IPS-NIHi7 (cell line): ENCODE measurements at regions not wholly inside any gene's neighbourhood (a gene's known extent, or its start where the extent isn't known, plus 50 kb on each side); places are given as distances from the start of the nearest gene placed in this dataset.

ENCODE experiments used
- DNase-seq: peaks from one replicate; pipeline ENCODE4 v3.0.0; 2012; ENCODE audit warnings: mixed read lengths; ENCODE audit errors: extremely low spot score

- peak; percentile 11 for DNase-seq
Observed at GRCh38 chr5:165894916-165895315, 2389.5 kb downstream of the MAT2B start.

DNA sequence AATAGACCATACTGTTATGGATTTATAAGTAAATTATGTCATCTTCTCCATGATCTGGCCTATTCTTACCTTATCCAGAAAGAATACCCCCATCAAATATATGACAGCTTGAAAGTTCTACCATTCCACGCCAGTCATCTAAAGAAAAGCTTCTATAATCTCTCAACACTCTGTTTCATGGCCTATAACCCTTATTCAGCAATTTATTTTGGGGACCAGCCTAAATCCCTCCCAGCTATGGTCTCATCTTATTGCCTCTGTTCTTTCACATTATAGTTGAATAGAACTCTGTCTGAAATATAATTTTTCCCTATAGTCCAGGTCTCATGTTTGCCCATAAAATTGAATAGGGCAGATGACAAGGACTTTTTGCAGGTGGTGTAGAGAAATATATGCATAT is 2387.6 kb upstream of the WWC1 start:
- no peak for DNase-seq

DNA sequence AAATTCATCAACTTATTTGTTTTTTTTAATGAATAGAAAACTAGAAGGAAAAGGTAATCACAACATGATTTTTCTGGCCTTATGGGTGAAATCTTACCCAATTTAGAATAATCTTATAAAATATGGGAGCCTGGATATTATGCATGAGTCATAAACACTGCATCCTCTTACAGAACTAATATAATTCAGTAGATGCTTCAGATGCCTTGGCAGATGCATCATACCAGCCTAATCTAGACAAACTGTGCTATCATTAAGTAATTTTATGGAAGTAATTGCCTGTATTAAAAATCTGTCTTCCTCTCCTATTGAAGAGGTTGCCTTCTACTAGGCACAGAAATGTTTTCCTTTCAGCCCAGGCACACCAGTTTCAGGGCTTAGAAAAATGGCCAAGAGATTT is 2384.6 kb upstream of the WWC1 start:
- DNase-seq: no peak

GRCh38 chr5:165913059-165913458 is 2378.4 kb upstream of the WWC1 start:
- no peak for DNase-seq

DNA sequence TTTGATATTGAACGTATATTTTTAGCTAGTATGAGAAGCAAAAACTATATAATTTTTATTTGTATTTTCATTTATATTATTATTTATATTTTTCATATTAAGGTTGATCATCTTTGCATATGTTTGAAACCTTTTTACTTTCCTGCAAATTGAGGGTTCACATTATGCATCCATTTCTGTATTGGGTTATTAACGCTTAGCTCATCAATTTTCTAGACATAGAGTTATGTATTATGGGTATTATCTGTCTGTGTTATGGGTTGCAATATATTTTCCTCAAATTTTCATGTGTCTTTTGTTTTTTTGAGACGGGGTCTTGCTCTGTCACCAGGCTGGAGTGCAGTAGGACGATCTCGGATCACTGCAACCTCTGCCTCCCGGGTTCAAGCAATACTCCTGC is 2377.0 kb upstream of the WWC1 start:
- DNase-seq: no peak

GRCh38 chr5:165919196-165919595 is 2372.2 kb upstream of the WWC1 start:
- no peak for DNase-seq

DNA sequence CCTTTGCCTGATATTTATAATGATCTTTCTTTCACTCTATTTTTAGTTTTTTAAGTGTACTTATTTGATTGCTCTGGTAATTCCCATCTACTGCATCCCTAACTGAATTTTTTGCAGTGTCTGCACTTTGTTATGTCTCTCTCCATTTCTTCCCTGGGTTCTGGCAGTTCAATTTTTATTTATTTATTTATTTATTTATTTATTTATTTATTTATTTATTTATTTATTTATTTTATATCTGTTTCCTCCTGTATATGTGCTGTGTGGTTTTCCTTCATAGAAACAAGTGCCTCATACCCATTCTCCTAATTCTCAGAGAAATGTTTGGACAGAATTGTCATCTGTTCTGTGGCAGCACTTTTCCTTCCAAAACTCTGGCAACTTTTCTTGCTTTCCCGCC is 2370.8 kb upstream of the WWC1 start:
- no peak for DNase-seq

DNA sequence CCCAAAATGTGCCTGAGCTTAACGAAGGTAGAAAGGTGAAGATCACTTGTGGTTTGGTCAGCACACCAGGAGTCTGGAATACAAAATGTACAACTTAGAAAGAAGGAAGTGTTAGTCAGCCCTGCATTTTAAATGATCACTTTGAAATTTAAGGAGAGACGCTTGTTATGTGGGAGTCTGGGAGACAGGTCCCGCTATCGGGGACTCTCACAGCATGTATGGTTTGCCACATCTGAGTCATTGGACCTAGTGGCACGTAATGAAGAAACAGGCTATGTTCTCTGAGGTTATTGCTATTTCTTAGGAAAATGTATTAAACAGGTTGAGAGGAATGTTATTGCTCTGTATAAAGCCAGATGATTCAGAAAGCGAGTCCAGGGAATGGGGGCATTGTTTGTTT is 2362.5 kb upstream of the WWC1 start:
- DNase-seq: no peak

GRCh38 chr5:165940541-165940940 is 2350.9 kb upstream of the WWC1 start:
- DNase-seq: no peak

- DNase-seq: no peak
Observed at GRCh38 chr5:165956854-165957253, 2334.6 kb upstream of the WWC1 start.

DNA sequence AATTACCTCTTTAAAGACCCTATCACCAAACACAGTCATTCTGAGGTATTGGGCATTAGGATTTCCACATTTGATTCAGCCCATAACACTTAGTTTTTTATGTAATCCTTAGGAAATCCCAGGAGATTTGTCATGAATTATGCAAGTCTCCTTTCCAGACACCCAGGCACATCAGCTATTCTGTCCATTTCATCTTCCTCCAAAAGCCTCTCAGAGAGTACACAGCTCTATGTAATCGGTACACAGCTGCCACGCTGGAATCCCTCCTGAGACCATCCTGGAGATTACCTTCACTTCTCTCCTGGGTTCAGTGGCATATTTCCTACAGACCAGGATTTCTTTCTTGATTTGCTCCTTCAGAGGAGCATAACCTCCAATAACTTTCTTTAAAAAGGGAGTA is 2309.8 kb upstream of the WWC1 start:
- no peak for DNase-seq

DNA sequence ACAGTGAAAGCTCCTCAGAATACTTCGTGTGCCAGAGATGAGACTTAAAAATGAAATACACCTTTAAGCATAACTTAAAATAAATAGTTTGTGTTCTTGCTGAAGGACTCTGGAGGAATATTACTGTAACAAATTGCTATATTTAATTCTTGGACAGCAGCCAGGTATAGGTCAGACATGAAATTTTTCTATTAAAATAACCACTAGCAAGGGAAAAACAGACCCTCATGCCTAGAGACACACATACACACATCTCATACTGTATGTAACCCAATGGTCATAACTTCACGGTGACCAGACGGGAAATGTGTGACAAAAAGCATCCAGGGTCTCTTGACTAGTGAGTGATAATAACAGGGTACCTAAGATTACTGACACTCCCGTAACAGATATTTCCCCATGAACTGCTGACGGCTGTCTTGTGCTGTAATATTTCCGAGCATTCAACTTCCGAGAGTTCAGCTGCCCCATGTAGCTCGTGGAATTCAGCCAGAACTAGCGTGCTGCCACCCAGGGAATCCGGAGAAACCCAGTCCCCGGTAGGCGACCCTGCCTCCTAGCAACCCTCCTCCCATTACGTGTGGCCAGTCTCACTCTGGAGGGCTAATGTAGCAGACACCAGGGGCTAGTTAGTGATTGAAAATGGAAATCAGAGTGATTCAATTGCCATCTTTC is 2295.1 kb upstream of the WWC1 start:
- DNase-seq: peak; percentile 15

GRCh38 chr5:165999693-166000320 is 2291.6 kb upstream of the WWC1 start:
- no peak for DNase-seq

DNA sequence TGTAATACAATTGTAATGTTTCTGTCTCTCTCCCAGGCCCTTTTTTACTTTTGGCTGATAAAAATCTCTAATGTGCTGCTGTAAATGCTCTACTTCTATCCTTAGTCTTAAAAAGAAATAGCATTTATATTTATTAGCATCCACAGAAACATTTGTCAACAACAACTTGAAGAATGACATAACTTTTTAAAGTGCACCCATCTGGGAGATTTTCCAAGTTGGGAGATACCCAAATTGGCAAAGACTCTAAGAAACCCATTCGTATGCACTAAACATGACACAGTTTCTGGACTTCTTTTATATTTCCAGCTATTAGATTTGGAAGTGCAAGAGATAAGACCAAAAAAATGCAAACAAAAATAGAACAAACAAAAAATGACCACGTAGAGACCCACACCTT is 2287.4 kb upstream of the WWC1 start:
- no peak for DNase-seq

DNA sequence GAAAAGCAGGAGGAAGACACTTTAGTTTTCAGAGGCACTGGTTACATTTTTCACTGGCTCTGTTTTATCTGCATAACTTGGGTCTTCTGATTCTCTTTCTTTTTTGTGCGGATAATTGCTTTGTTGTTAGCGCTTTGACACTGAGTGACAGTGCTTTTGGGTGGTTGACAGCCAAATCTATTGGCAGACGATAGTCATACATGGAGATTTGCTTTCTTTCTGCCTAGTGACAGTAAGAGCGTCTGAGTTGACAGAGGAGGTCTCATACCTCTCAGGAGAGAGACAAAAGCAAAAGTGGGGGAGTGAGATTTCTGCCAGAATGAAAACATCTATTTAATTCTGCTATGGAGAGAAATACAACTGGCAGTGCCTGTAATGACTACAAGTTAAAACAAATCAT is 2278.0 kb upstream of the WWC1 start:
- DNase-seq: no peak

DNA sequence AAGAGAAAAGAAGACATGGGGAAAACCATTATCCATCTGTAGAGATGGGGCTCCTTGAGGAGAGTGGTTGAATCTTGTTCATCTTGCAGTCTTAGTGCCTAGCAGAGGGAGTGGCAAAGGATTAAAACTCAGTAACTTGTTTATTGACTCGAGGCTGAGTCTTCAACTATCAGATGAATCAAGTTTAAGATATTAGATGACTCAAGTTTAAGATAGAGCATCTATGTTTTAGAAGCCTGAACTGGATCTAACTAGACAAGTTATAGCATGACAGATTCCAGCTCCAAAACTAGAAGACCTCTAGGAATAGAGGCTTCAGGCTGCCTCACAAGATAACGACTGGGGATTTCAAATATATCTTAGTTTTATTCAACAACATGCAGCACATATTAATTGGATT is 2277.2 kb upstream of the WWC1 start:
- DNase-seq: no peak

DNA sequence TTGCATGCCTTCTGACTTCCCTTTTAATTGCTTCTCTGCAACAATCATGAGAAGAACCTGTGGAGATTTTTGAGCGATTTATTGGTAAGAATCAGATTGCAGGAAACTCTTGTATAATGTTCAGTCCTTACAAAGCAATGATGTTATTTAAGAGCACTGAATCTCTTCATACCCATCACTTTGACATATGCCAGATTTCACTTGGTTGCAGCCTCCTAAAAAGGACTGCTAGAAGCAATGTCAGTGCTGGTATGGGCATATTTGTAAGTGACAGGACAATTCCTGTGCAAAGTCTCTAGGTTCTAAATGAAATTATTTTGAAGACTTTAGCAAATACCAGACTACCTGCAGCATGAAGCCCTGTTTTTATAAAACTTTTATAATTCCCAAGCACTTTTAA is 2272.7 kb upstream of the WWC1 start:
- no peak for DNase-seq

DNA sequence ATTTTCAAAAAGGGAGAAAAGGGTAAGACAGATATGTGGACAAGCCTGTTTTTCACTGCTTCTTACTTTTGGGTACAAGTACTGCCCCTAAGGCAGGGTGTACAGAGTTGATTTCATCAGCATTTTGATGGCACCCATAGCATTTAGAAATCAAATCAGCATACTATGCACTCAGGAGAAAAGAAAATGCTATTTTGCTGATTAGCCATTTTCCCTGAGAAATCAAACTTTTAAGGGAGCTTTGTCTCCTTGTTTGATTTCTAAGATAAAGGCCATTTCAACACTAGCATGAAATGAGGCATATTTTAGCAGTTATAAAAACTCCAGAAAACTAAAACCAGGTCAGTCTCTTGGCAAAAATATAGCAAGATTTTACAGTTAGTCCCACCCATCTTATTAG is 2269.4 kb upstream of the WWC1 start:
- DNase-seq: no peak

DNA sequence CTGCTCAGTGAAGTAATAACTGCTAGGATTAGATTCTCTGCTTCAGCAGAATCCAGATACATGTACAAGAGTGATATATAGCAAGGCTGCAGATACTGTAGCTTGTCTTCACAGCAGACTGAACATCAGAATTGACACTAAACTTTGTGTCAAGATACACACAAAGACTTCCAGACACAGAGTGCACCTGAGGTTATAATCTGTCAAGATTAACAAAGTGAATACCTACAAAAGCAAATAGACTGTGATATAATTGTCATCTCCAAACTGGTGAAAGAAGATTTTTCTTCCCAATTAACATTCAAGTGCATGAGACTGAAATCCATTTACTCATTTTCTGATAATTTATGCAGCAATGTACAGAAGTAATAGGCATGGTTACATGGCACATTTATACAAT is 2266.5 kb upstream of the WWC1 start:
- no peak for DNase-seq

GRCh38 chr5:166027582-166027981 is 2263.9 kb upstream of the WWC1 start:
- no peak for DNase-seq

DNA sequence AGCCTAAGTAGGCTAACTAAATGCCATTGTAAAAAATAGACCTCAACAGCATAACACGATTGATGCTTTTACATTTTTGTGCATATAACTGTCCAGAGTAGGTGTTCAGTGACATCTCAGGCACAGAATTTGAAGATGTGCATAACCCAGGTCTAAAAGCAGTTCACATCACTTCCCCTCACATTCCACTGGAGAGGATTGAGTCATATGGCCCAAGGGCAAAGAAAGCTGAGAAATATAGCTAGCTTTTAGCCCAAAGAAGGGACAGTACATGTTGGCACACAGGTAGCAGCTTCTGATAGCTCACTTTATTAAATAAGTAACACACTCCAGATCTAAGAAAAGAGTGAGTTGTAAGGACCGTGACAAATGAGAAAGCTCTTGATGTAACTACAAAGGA is 2259.5 kb upstream of the WWC1 start:
- DNase-seq: no peak

DNA sequence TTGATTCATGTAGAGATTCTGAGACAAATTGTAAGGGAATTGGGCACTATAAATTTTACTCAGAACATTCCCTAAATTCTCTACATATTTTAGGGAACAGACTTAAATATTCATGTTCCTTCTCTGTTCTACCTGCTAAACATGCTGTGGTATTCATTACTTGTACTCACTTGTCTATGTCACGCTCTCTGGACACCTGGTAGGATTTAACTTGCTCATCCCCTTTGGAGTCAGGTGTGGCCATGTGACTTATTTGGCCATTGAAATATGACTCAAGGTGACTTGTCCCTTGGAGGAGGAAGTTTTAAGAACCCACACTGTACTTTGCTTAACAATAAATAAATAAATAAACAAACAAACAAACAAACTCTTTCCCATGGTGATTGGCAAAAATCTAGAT is 2258.8 kb upstream of the WWC1 start:
- DNase-seq: no peak

- no peak for DNase-seq
Observed at GRCh38 chr5:166045961-166046360, 2245.5 kb upstream of the WWC1 start.

- DNase-seq: no peak
Observed at GRCh38 chr5:166046956-166047355, 2244.5 kb upstream of the WWC1 start.
